ENCODE measurements at regions not wholly inside any gene's neighbourhood (a gene's known extent, or its start where the extent isn't known, plus 50 kb on each side); places are given as distances from the start of the nearest gene placed in this dataset.

DNA sequence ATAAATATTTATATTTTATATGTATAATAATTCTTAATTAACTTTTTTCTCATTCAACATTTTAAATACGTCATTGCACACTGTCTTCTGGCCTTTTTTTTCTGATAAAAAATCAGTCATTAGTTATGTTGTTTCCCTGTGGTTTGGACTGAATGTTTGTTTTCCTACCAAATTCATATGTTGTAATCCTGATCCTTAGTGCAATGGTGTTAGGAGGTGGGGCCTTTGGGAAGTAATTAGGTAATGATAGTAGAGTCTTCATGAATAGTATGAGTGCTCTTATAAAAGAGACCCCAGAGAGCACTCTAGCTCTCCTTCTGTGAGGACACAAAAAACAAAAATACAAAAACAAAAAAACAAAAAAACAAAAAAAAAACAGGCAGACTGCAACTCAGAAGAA lies 117.2 kb downstream of the GASK1B start:
- in situ Hi-C loops (cut with MboI; ENCODE audit: low pct_unique_long_range_greater_than_20kb, low sequenced_read_pairs, unreplicated experiment), result no loop called here

GRCh38 chr4:158053801-158054200 lies 119.0 kb downstream of the GASK1B start:
- DNase-seq (ENCODE audit: low spot score), result no peak
- no peak for TF ChIP-seq CTCF (IDR thresholded peaks at IDR 0.05; ENCODE audit: extremely low read depth, insufficient read depth, missing control alignments)
- in situ Hi-C loops (cut with MboI; ENCODE audit: low pct_unique_long_range_greater_than_20kb, low sequenced_read_pairs, unreplicated experiment), result no loop called here

More for the DNA sequence above, 117.2 kb downstream of the GASK1B start:
- no peak for DNase-seq (ENCODE audit: low spot score)
- TF ChIP-seq CTCF (IDR thresholded peaks at IDR 0.05; ENCODE audit: extremely low read depth, insufficient read depth, missing control alignments), result no peak

GRCh38 chr4:158053086-158053485 lies 119.7 kb downstream of the GASK1B start:
- in situ Hi-C loops (cut with MboI; ENCODE audit: low pct_unique_long_range_greater_than_20kb, low sequenced_read_pairs, unreplicated experiment), result no loop called here
- TF ChIP-seq CTCF (IDR thresholded peaks at IDR 0.05; ENCODE audit: extremely low read depth, insufficient read depth, missing control alignments), result no peak
- DNase-seq (ENCODE audit: low spot score), result no peak

- in situ Hi-C loops (cut with MboI; ENCODE audit: low pct_unique_long_range_greater_than_20kb, low sequenced_read_pairs, unreplicated experiment), result no loop called here
- DNase-seq (ENCODE audit: low spot score), result no peak
- no peak for TF ChIP-seq CTCF (IDR thresholded peaks at IDR 0.05; ENCODE audit: extremely low read depth, insufficient read depth, missing control alignments)
These were observed 121.2 kb downstream of the GASK1B start for GRCh38 chr4:158051401-158052235.

GRCh38 chr4:158050942-158051341 lies 121.9 kb downstream of the GASK1B start:
- DNase-seq (ENCODE audit: low spot score), result no peak
- no peak for TF ChIP-seq CTCF (IDR thresholded peaks at IDR 0.05; ENCODE audit: extremely low read depth, insufficient read depth, missing control alignments)
- in situ Hi-C loops (cut with MboI; ENCODE audit: low pct_unique_long_range_greater_than_20kb, low sequenced_read_pairs, unreplicated experiment), result no loop called here

DNA sequence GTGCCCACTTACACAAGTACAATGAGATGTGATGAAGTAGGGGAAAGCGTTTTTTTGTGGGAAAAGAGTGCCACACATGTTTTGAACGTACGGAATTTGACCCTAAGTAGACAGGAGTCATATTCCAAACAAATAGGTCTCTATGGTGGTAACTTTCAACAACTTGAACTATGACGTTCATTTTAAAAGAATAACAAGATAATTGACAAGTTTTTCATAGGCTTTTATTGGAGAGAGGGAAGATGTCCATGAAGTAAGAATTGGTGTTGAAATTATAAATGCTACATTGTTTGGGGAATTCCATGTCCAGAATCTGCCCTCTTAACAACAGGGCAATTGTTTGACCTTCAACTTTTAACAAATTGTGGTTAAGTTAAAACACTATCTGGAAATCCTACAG lies 126.5 kb downstream of the GASK1B start:
- in situ Hi-C loops (cut with MboI; ENCODE audit: low pct_unique_long_range_greater_than_20kb, low sequenced_read_pairs, unreplicated experiment), result no loop called here
- no peak for DNase-seq (ENCODE audit: low spot score)
- no peak for TF ChIP-seq CTCF (IDR thresholded peaks at IDR 0.05; ENCODE audit: extremely low read depth, insufficient read depth, missing control alignments)

Measured in GM13977 (cell line).